ENCODE measurements at regions not wholly inside any gene's neighbourhood (a gene's known extent, or its start where the extent isn't known, plus 50 kb on each side); places are given as distances from the start of the nearest gene placed in this dataset.

DNA sequence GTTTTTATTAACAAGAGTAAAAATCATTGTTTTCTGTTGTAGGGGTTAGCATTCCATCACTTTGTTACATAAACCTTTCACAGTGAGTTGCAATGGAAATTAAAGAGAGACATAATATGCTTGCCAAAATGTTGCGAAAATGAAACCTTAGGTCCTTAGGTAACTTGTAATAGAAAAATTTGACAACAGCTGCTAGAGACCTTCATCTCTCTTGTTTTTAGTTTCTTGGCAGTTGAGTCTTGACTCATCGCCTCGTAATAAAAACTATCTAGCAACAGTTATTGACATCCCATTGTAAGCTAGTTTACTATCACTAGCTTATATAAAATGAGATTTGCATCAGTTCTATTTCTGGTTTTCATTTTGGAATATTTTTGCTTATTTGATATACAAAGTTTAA is 179.0 kb upstream of the MMS22L start:
- no peak for ATAC-seq
- TF ChIP-seq BACH2 (CRISPR knock-in tag; IDR thresholded peaks at IDR 0.05; ENCODE audit: borderline replicate concordance) (no peak), CSRNP3 (CRISPR knock-in tag; IDR thresholded peaks at IDR 0.05) (no peak), OSR1 (CRISPR knock-in tag; IDR thresholded peaks at IDR 0.05) (no peak), ZC3H10 (CRISPR knock-in tag; IDR thresholded peaks at IDR 0.05) (no peak), RARB (CRISPR knock-in tag; IDR thresholded peaks at IDR 0.05) (no peak), ARNTL (CRISPR knock-in tag; IDR thresholded peaks at IDR 0.05; ENCODE audit: borderline replicate concordance, low read depth) (no peak), CREB5 (CRISPR knock-in tag; IDR thresholded peaks at IDR 0.05; ENCODE audit: low read depth) (no peak), ESRRG (CRISPR knock-in tag; IDR thresholded peaks at IDR 0.05) (no peak), CSDC2 (CRISPR knock-in tag; IDR thresholded peaks at IDR 0.05) (no peak), PATZ1 (CRISPR knock-in tag; IDR thresholded peaks at IDR 0.05; ENCODE audit: borderline replicate concordance) (no peak), ISL1 (CRISPR knock-in tag; IDR thresholded peaks at IDR 0.05) (no peak)
- TF ChIP-seq, protein P1, sequence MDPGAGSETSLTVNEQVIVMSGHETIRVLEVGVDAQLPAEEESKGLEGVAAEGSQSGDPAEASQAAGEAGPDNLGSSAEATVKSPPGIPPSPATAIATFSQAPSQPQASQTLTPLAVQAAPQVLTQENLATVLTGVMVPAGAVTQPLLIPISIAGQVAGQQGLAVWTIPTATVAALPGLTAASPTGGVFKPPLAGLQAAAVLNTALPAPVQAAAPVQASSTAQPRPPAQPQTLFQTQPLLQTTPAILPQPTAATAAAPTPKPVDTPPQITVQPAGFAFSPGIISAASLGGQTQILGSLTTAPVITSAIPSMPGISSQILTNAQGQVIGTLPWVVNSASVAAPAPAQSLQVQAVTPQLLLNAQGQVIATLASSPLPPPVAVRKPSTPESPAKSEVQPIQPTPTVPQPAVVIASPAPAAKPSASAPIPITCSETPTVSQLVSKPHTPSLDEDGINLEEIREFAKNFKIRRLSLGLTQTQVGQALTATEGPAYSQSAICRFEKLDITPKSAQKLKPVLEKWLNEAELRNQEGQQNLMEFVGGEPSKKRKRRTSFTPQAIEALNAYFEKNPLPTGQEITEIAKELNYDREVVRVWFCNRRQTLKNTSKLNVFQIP (CRISPR knock-in tag; IDR thresholded peaks at IDR 0.05; ENCODE audit: borderline replicate concordance, low read depth): no peak

DNA sequence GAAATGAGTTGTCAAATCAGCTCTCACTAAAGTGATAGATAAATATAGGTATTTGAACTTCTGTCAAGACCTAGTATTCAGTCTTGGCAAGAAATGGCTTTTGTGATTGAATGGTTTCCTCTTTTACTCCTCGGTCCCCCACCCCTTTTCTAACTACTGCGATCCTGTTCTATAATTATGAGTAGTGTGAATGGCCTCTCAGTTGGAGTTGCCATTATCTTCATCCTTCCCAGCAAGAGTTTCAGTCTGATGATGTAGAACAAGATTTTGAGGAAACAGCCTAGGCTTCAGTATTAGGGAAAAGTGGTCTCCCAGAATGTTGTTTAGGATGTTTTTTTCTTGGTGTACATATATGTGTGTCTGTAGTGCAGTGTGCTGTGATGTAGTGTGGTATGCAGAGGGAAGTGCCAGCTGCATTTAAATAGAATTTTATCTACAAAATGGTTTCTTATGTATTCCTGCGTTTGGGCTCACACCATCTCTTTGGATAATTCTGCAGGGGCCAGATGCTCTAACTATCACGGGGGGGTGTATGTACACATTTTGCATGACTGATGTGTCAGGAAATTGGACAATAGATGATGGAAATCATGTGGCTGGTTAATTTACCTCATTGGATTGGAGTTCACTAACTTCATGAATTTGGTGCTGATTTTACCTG is 180.1 kb upstream of the MMS22L start:
- TF ChIP-seq GLIS3 (CRISPR knock-in tag; IDR thresholded peaks at IDR 0.05) (no peak), ZNF565 (CRISPR knock-in tag; conservative IDR thresholded peaks at IDR 0.05; ENCODE audit: low read depth) (no peak), ZNF8 (CRISPR knock-in tag; IDR thresholded peaks at IDR 0.05) (no peak), BACH2 (CRISPR knock-in tag; IDR thresholded peaks at IDR 0.05; ENCODE audit: borderline replicate concordance) (no peak), PPARA (CRISPR knock-in tag; IDR thresholded peaks at IDR 0.05; ENCODE audit: borderline replicate concordance) (no peak)
- no peak for ATAC-seq

DNA sequence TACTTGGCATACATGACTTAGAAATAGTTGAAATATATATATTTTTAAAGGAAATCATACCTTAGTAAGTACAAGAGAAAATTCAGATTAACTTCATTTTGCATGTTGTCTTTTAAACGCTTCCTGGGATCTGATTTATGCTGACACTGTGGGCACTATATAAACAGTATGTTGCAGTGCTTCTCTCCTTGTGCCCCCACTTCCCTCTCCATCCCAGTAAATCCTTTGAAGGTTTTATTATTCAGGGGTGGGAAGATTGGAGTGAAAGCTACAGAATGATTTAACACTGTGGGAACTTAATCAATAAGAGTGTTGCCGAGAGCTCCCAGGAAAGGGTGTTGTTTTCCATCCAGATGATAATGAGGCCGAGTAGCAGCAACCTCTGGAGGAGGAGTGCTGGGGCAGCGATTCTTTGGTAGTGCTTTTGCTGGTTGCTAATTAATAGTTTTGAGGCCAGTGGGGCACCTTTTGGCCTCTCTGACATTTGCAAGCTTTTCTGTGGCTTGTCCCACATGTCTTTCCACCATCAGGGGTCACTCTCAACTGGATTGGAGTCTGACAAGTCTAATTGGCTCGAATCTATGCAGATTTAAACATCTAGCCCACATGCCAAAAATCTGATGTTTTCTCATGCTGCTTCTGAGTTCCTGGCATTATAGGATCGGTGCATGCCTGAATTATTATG is 183.0 kb upstream of the MMS22L start:
- TF ChIP-seq BACH2 (CRISPR knock-in tag; IDR thresholded peaks at IDR 0.05; ENCODE audit: borderline replicate concordance) (no peak), PPARA (CRISPR knock-in tag; IDR thresholded peaks at IDR 0.05; ENCODE audit: borderline replicate concordance) (no peak), OSR1 (CRISPR knock-in tag; IDR thresholded peaks at IDR 0.05) (no peak), CSDC2 (CRISPR knock-in tag; IDR thresholded peaks at IDR 0.05) (no peak), ESRRG (CRISPR knock-in tag; IDR thresholded peaks at IDR 0.05) (no peak), ZFP3 (CRISPR knock-in tag; IDR thresholded peaks at IDR 0.05) (no peak), RARB (CRISPR knock-in tag; IDR thresholded peaks at IDR 0.05) (no peak), ZFP30 (CRISPR knock-in tag; IDR thresholded peaks at IDR 0.05) (no peak), ZNF70 (CRISPR knock-in tag; IDR thresholded peaks at IDR 0.05) (no peak), SNAI2 (CRISPR knock-in tag; IDR thresholded peaks at IDR 0.05) (no peak), ISL1 (CRISPR knock-in tag; IDR thresholded peaks at IDR 0.05) (no peak), GLIS3 (CRISPR knock-in tag; IDR thresholded peaks at IDR 0.05) (no peak), ZC3H10 (CRISPR knock-in tag; IDR thresholded peaks at IDR 0.05) (no peak), TCF4 (CRISPR knock-in tag; IDR thresholded peaks at IDR 0.05; ENCODE audit: borderline replicate concordance) (no peak), ZNF565 (CRISPR knock-in tag; conservative IDR thresholded peaks at IDR 0.05; ENCODE audit: low read depth) (no peak), CREB5 (CRISPR knock-in tag; IDR thresholded peaks at IDR 0.05; ENCODE audit: low read depth) (no peak), TOX (CRISPR knock-in tag; IDR thresholded peaks at IDR 0.05; ENCODE audit: borderline replicate concordance) (no peak)
- TF ChIP-seq, protein P1 (CRISPR knock-in tag; IDR thresholded peaks at IDR 0.05; ENCODE audit: borderline replicate concordance, low read depth): no peak
- TF ChIP-seq, protein P2, sequence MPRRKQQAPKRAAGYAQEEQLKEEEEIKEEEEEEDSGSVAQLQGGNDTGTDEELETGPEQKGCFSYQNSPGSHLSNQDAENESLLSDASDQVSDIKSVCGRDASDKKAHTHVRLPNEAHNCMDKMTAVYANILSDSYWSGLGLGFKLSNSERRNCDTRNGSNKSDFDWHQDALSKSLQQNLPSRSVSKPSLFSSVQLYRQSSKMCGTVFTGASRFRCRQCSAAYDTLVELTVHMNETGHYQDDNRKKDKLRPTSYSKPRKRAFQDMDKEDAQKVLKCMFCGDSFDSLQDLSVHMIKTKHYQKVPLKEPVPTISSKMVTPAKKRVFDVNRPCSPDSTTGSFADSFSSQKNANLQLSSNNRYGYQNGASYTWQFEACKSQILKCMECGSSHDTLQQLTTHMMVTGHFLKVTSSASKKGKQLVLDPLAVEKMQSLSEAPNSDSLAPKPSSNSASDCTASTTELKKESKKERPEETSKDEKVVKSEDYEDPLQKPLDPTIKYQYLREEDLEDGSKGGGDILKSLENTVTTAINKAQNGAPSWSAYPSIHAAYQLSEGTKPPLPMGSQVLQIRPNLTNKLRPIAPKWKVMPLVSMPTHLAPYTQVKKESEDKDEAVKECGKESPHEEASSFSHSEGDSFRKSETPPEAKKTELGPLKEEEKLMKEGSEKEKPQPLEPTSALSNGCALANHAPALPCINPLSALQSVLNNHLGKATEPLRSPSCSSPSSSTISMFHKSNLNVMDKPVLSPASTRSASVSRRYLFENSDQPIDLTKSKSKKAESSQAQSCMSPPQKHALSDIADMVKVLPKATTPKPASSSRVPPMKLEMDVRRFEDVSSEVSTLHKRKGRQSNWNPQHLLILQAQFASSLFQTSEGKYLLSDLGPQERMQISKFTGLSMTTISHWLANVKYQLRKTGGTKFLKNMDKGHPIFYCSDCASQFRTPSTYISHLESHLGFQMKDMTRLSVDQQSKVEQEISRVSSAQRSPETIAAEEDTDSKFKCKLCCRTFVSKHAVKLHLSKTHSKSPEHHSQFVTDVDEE (CRISPR knock-in tag; IDR thresholded peaks at IDR 0.05): no peak
- no peak for ATAC-seq

Data from SK-N-SH treated with all-trans-retinoic acid at 6 μM for 48 hours (cell line).